ENCODE measurements at regions not wholly inside any gene's neighbourhood (a gene's known extent, or its start where the extent isn't known, plus 50 kb on each side); places are given as distances from the start of the nearest gene placed in this dataset.
A peak's percentile ranks its signal among the peaks of the same experiment; 100 is the strongest.

GRCh38 chr2:12315224-12315623, 401.5 kb upstream of the TRIB2 start:
- no peak for DNase-seq (ENCODE audit: low spot score)
- no peak for ATAC-seq
- Mint-ChIP-seq H3K27ac (no peak overlapping the region), H3K36me3 (peaks cover 4% of the 10 kb centered on the region), H3K27me3 (peaks cover 23 to 37% of the 10 kb centered on the region in 2 donors), H3K4me1 (ENCODE audit: low read depth in 2 of 2) (peaks cover 19 to 34% of the 10 kb centered on the region in 2 donors), H3K4me3 (no peak overlapping the region), H3K9me3 (no peaks in the 10 kb centered on the region)

- DNase-seq (ENCODE audit: low spot score): no peak
- Mint-ChIP-seq H3K9me3 (no peaks in the 10 kb centered on the region), H3K4me1 (ENCODE audit: low read depth in 2 of 2) (peaks cover 14 to 34% of the 10 kb centered on the region in 2 donors), H3K27ac (no peak overlapping the region), H3K36me3 (no peaks in the 10 kb centered on the region), H3K27me3 (peaks cover 23 to 40% of the 10 kb centered on the region in 2 donors), H3K4me3 (no peak overlapping the region)
- no peak for ATAC-seq
Measured at GRCh38 chr2:12316476-12316875, 400.3 kb upstream of the TRIB2 start.

GRCh38 chr2:12317286-12317685, 399.4 kb upstream of the TRIB2 start:
- DNase-seq (ENCODE audit: low spot score) (no peak), ATAC-seq (peak in 1 of 2 donors; percentile 17)
- Mint-ChIP-seq H3K27ac (peak overlapping the region in 1 of 2 donors; percentile 21), H3K9me3 (no peaks in the 10 kb centered on the region), H3K36me3 (no peaks in the 10 kb centered on the region), H3K27me3 (peaks cover 23 to 44% of the 10 kb centered on the region in 2 donors), H3K4me3 (peak overlapping the region; percentile 13), H3K4me1 (ENCODE audit: low read depth in 2 of 2) (peaks cover 14 to 34% of the 10 kb centered on the region in 2 donors)

- H3K27me3 Mint-ChIP-seq: peaks cover 23 to 43% of the 10 kb centered on the region in 2 donors
- peaks cover 14 to 34% of the 10 kb centered on the region in 2 donors for H3K4me1 Mint-ChIP-seq (ENCODE audit: low read depth in 2 of 2)
- ATAC-seq: no peak
- peak overlapping the region in 1 of 2 donors; percentile 21 for H3K27ac Mint-ChIP-seq
- no peaks in the 10 kb centered on the region for H3K36me3 Mint-ChIP-seq
- no peak for DNase-seq (ENCODE audit: low spot score)
- H3K4me3 Mint-ChIP-seq: peak overlapping the region; percentile 13
- no peaks in the 10 kb centered on the region for H3K9me3 Mint-ChIP-seq
Measured at GRCh38 chr2:12317814-12318426, 398.8 kb upstream of the TRIB2 start.

GRCh38 chr2:12318427-12319057, 398.2 kb upstream of the TRIB2 start:
- no peak overlapping the region for H3K27ac Mint-ChIP-seq
- ATAC-seq: no peak
- no peak for DNase-seq (ENCODE audit: low spot score)
- H3K36me3 Mint-ChIP-seq: no peaks in the 10 kb centered on the region
- no peak overlapping the region for H3K4me3 Mint-ChIP-seq
- H3K4me1 Mint-ChIP-seq (ENCODE audit: low read depth in 2 of 2): peaks cover 14 to 31% of the 10 kb centered on the region in 2 donors
- H3K9me3 Mint-ChIP-seq: no peaks in the 10 kb centered on the region
- peaks cover 23 to 39% of the 10 kb centered on the region in 2 donors for H3K27me3 Mint-ChIP-seq

- Mint-ChIP-seq H3K4me1 (ENCODE audit: low read depth in 2 of 2) (peaks cover 14 to 29% of the 10 kb centered on the region in 2 donors), H3K27me3 (peaks cover 23 to 44% of the 10 kb centered on the region in 2 donors), H3K9me3 (no peaks in the 10 kb centered on the region), H3K27ac (no peak overlapping the region), H3K36me3 (no peaks in the 10 kb centered on the region), H3K4me3 (no peak overlapping the region)
- DNase-seq (ENCODE audit: low spot score) (no peak), ATAC-seq (peak in 1 of 2 donors; percentile 66)
Measured at GRCh38 chr2:12320027-12320734, 396.6 kb upstream of the TRIB2 start.

GRCh38 chr2:12320991-12321641, 395.6 kb upstream of the TRIB2 start:
- DNase-seq (ENCODE audit: low spot score) (no peak), ATAC-seq (no peak)
- no peaks in the 10 kb centered on the region for H3K36me3 Mint-ChIP-seq
- no peaks in the 10 kb centered on the region for H3K9me3 Mint-ChIP-seq
- no peak overlapping the region for H3K27ac Mint-ChIP-seq
- peaks cover 14 to 32% of the 10 kb centered on the region in 2 donors for H3K4me1 Mint-ChIP-seq (ENCODE audit: low read depth in 2 of 2)
- H3K4me3 Mint-ChIP-seq: no peak overlapping the region
- H3K27me3 Mint-ChIP-seq: peaks cover 31 to 49% of the 10 kb centered on the region in 2 donors

- Mint-ChIP-seq H3K4me3 (no peak overlapping the region), H3K9me3 (no peaks in the 10 kb centered on the region), H3K27me3 (peaks cover 38 to 55% of the 10 kb centered on the region in 2 donors), H3K4me1 (ENCODE audit: low read depth in 2 of 2) (peaks cover 13 to 26% of the 10 kb centered on the region in 2 donors), H3K36me3 (no peaks in the 10 kb centered on the region), H3K27ac (no peak overlapping the region)
- DNase-seq (ENCODE audit: low spot score): no peak
- ATAC-seq: no peak
Measured at GRCh38 chr2:12321886-12322285, 394.9 kb upstream of the TRIB2 start.

GRCh38 chr2:12325806-12326205, 390.9 kb upstream of the TRIB2 start:
- H3K27me3 Mint-ChIP-seq: peaks cover 18 to 37% of the 10 kb centered on the region in 2 donors
- H3K9me3 Mint-ChIP-seq: no peaks in the 10 kb centered on the region
- ATAC-seq (no peak), DNase-seq (ENCODE audit: low spot score) (no peak)
- no peak overlapping the region for H3K4me3 Mint-ChIP-seq
- H3K4me1 Mint-ChIP-seq (ENCODE audit: low read depth in 2 of 2): peaks cover 0 to 3% of the 10 kb centered on the region in 2 donors
- H3K27ac Mint-ChIP-seq: no peak overlapping the region
- no peaks in the 10 kb centered on the region for H3K36me3 Mint-ChIP-seq

GRCh38 chr2:12326449-12327190, 390.1 kb upstream of the TRIB2 start:
- Mint-ChIP-seq H3K27me3 (peaks cover 23 to 37% of the 10 kb centered on the region in 2 donors), H3K4me3 (no peak overlapping the region), H3K9me3 (peaks cover 3% of the 10 kb centered on the region), H3K27ac (no peak overlapping the region), H3K4me1 (ENCODE audit: low read depth in 2 of 2) (peaks cover 0 to 3% of the 10 kb centered on the region in 2 donors), H3K36me3 (peaks cover 3% of the 10 kb centered on the region)
- ATAC-seq: no peak
- DNase-seq (ENCODE audit: low spot score): no peak

- H3K27me3 Mint-ChIP-seq: peaks cover 19 to 29% of the 10 kb centered on the region in 2 donors
- H3K27ac Mint-ChIP-seq: no peak overlapping the region
- no peak for DNase-seq (ENCODE audit: low spot score)
- H3K4me3 Mint-ChIP-seq: no peak overlapping the region
- peaks cover 4% of the 10 kb centered on the region for H3K36me3 Mint-ChIP-seq
- H3K9me3 Mint-ChIP-seq: peaks cover 5% of the 10 kb centered on the region
- no peak for ATAC-seq
- no peaks in the 10 kb centered on the region for H3K4me1 Mint-ChIP-seq (ENCODE audit: low read depth in 2 of 2)
Measured at GRCh38 chr2:12330916-12331315, 385.8 kb upstream of the TRIB2 start.

- Mint-ChIP-seq H3K36me3 (peaks cover 4% of the 10 kb centered on the region), H3K27me3 (peaks cover 12 to 21% of the 10 kb centered on the region in 2 donors), H3K4me3 (no peak overlapping the region), H3K4me1 (ENCODE audit: low read depth in 2 of 2) (no peaks in the 10 kb centered on the region), H3K9me3 (peaks cover 5% of the 10 kb centered on the region), H3K27ac (no peak overlapping the region)
- DNase-seq (ENCODE audit: low spot score): no peak
- no peak for ATAC-seq
Measured at GRCh38 chr2:12331698-12332097, 385.0 kb upstream of the TRIB2 start.

- Mint-ChIP-seq H3K4me1 (ENCODE audit: low read depth in 2 of 2) (no peaks in the 10 kb centered on the region), H3K36me3 (peaks cover 4% of the 10 kb centered on the region), H3K27me3 (peaks cover 11 to 21% of the 10 kb centered on the region in 2 donors), H3K9me3 (peaks cover 5% of the 10 kb centered on the region), H3K4me3 (no peak overlapping the region), H3K27ac (no peak overlapping the region)
- DNase-seq (ENCODE audit: low spot score) (no peak), ATAC-seq (no peak)
Measured at GRCh38 chr2:12333293-12333692, 383.4 kb upstream of the TRIB2 start.

Measured in natural killer cell treated with Interleukin-12 subunit alpha and Interleukin-12 subunit beta and Interleukin-15 and Interleukin-18, amount 100 ng/mL, for 72 hours (primary cell).